HUES64 (cell line): ENCODE measurements at regions not wholly inside any gene's neighbourhood (a gene's known extent, or its start where the extent isn't known, plus 50 kb on each side); places are given as distances from the start of the nearest gene placed in this dataset.

Experiments
- H3K27ac ChIP-seq: 2 replicates; pipeline ENCODE4 v1.7.0; 2013; ENCODE audit warnings: low read depth, low read length, inconsistent platforms
- H3K27me3 ChIP-seq: 2 replicates; pipeline ENCODE4 v1.6.1; 2013; ENCODE audit warnings: mild to moderate bottlenecking, low read length; ENCODE audit not compliant: insufficient read depth
- H3K36me3 ChIP-seq: 2 replicates; pipeline ENCODE4 v1.6.1; 2013; ENCODE audit warnings: mild to moderate bottlenecking, low read length; ENCODE audit not compliant: insufficient read depth
- H3K4me1 ChIP-seq: 2 replicates; pipeline ENCODE4 v1.6.1; 2013; ENCODE audit warnings: mild to moderate bottlenecking, low read length, moderate library complexity; ENCODE audit not compliant: insufficient read depth
- H3K4me3 ChIP-seq: 2 replicates; pipeline ENCODE4 v1.5.1; 2013; ENCODE audit warnings: mild to moderate bottlenecking, low read length, moderate library complexity
- H3K9ac ChIP-seq: 2 replicates; pipeline ENCODE4 v1.6.1; 2013; ENCODE audit warnings: mild to moderate bottlenecking, low read depth, low read length
- H3K9me3 ChIP-seq: 2 replicates; pipeline ENCODE4 v1.6.1; 2013; ENCODE audit warnings: low read depth, low read length; ENCODE audit not compliant: insufficient read depth
- WGBS: fragments of 150-250, 120-280 bp; methylation state at CpG from one replicate; pipeline ENCODE4 v1.1.7; 2013; ENCODE audit warnings: missing lambda C conversion rate; 5-methylcytosine and 5-hydroxymethylcytosine counted together

DNA sequence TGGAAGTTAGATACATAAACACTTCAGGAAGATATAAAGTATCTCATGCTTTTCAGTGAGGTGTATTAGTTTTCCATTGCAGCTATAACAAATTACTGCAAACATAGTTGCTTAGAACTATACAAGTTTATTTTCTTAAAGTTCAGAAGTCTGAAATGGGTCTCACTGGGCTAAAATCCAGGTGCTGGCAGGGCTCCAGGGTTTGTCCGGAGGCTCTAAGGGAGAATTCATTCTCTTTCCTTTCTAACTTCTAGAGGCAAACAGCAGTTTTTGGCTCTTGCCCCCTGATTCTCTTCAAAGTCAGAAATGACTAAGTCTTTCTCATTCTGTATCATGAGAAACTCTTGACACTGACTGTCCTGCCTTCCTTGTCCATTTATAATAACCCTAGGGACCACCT, 138.8 kb downstream of the AASDHPPT start:
- Histone ChIP-seq H3K9me3 (peaks cover 3% of the 10 kb centered on the region; the same call in 1 of the 2 replicates), H3K27ac (no peak overlapping the region), H3K4me1 (no peaks in the 10 kb centered on the region), H3K9ac (no peak overlapping the region), H3K27me3 (no peaks in the 10 kb centered on the region), H3K4me3 (no peak overlapping the region), H3K36me3 (no peaks in the 10 kb centered on the region)
- WGBS: 100% methylated on average over 1 of the region's 1 CpG

DNA sequence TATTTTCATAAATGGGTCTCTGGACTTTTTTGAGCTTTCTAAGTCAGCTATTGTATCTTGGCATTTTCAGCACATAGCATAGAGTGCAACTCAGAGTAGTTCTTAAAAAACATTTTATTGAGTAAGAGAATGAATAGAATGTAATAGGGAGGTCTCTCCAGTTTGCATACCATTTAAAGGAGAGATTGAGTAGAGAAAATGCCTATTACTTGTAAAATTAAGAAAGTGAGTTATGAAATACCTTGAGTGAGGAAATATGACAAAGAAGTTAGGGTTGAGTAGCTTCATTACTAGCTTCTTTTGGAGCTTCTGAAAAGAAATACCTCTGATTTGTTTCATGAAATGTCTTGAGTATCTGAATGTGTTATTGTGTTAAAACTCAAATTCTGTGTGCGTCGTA, 140.0 kb downstream of the AASDHPPT start:
- no peaks in the 10 kb centered on the region for H3K36me3 ChIP-seq
- H3K27me3 ChIP-seq: no peaks in the 10 kb centered on the region
- no peak overlapping the region for H3K27ac ChIP-seq
- no peaks in the 10 kb centered on the region for H3K4me1 ChIP-seq
- 95% methylated on average over 2 of the region's 2 CpGs for WGBS
- H3K9me3 ChIP-seq: peaks cover 14% of the 10 kb centered on the region
- no peak overlapping the region for H3K9ac ChIP-seq
- H3K4me3 ChIP-seq: no peak overlapping the region

DNA sequence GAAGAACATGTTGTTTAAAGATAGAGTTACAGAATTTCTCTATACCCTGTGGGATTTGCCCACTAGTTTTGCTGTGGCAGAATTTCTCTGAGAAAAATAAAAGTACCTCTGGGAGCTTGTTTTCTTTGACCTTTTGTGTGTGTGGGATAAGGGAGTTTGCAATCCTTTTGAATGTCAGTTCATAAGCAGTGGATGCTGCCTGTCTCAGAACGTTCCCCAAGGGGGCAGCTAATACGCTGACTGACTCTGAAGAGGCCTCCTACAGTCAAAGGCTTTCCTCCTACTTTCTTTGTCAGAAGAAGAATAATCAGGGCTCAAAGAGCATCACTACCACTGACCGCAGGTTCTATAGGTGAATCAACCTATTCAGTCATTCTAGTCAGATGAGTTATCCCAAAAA, 140.6 kb downstream of the AASDHPPT start:
- no peaks in the 10 kb centered on the region for H3K4me1 ChIP-seq
- no peak overlapping the region for H3K9ac ChIP-seq
- H3K27ac ChIP-seq: no peak overlapping the region
- 81% methylated on average over 3 of the region's 3 CpGs for WGBS
- no peaks in the 10 kb centered on the region for H3K27me3 ChIP-seq
- peaks cover 21% of the 10 kb centered on the region for H3K9me3 ChIP-seq
- no peak overlapping the region for H3K4me3 ChIP-seq
- no peaks in the 10 kb centered on the region for H3K36me3 ChIP-seq

DNA sequence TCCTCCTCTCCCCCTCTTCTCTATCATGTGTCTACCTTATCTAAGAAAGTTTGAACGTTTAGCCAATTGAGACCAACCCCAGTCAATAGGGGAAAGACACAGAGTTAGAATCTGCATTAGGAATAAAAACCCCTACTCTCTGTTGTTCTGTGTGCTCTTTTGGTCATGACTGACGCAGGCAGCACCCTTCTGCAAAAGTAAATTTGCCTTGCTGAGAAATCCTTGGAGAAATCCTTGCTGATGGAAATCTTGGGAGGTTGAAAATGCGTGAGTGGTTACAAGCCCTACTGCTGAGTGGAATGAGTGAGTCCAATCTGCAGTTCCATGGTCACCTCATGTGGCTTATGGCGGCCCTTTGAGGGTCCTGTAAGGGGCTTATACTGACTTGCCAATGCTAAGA, 145.2 kb downstream of the AASDHPPT start:
- Histone ChIP-seq H3K27ac (no peak overlapping the region), H3K9ac (no peak overlapping the region), H3K4me3 (no peak overlapping the region), H3K4me1 (no peaks in the 10 kb centered on the region), H3K27me3 (no peaks in the 10 kb centered on the region), H3K9me3 (peaks cover 37% of the 10 kb centered on the region), H3K36me3 (no peaks in the 10 kb centered on the region)
- 94% methylated on average over 4 of the region's 4 CpGs for WGBS

DNA sequence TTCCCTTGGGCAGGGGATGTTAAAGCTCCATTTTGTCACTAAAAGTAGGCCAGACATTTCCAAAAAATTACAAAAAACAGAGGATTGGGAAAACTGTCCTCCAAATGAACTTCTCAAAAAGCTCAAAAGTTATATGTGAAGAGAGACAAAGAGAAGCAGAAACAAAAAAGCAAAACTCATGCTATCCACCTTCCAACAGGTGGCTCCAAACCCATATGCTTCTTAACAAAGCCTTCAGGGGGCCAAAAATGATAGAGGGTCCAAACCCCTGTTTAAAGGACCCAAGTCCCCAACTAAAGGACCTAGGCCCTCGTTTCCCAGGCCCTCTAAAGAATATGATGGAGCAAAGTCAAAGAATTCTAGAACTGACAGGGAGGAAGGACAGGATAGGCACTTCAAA, 146.7 kb downstream of the AASDHPPT start:
- WGBS: 0% methylated on average over 1 of the region's 1 CpG
- Histone ChIP-seq H3K27me3 (no peaks in the 10 kb centered on the region), H3K9me3 (peaks cover 44% of the 10 kb centered on the region), H3K9ac (no peak overlapping the region), H3K4me1 (no peaks in the 10 kb centered on the region), H3K4me3 (no peak overlapping the region), H3K27ac (no peak overlapping the region), H3K36me3 (no peaks in the 10 kb centered on the region)

DNA sequence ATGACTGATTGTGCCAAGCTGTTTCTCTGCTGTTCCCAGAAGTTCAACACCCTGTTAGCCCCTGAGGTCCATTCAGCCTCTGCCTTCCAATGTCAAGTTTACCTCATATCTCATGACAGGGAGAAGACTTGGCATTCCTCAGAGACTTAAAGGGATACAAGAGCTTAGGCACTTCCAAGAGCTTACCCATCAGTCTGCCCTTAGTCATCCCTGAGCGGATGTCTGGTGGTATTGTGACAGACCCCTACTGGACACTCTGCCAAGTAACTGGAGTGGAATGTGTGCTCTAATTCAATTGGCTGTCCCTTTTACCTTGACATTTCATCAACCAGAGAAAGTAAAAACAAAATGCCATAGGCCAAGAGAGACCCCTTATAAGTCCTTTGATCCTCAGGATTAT, 151.5 kb downstream of the AASDHPPT start:
- Histone ChIP-seq H3K27ac (no peak overlapping the region), H3K36me3 (no peaks in the 10 kb centered on the region), H3K9ac (no peak overlapping the region), H3K4me1 (no peaks in the 10 kb centered on the region), H3K27me3 (no peaks in the 10 kb centered on the region), H3K9me3 (peaks cover 33% of the 10 kb centered on the region), H3K4me3 (no peak overlapping the region)
- 77% methylated on average over 1 of the region's 1 CpG for WGBS

DNA sequence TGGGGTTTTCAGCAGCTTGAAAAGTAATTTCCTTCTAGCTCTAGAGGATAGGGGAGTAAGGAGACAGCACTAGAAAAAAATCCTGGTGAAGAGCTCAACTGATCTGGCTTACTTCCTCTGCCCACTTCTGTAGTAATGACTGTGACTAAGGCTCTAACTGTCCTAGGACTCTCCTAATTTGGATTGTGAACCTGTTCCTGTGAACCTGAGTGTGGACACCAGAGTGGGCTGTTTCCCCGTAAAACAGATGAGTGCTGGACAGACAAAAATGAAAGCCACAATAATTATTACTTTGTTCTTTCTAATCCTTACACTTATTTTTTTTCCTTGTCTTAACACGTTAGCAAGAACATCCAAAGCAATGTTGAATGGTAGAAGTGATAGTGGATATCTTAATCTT, 154.1 kb downstream of the AASDHPPT start:
- Histone ChIP-seq H3K4me3 (no peak overlapping the region), H3K9me3 (peaks cover 26% of the 10 kb centered on the region), H3K4me1 (no peaks in the 10 kb centered on the region), H3K27ac (no peak overlapping the region), H3K9ac (no peak overlapping the region), H3K27me3 (no peaks in the 10 kb centered on the region), H3K36me3 (no peaks in the 10 kb centered on the region)
- 96% methylated on average over 2 of the region's 2 CpGs for WGBS

DNA sequence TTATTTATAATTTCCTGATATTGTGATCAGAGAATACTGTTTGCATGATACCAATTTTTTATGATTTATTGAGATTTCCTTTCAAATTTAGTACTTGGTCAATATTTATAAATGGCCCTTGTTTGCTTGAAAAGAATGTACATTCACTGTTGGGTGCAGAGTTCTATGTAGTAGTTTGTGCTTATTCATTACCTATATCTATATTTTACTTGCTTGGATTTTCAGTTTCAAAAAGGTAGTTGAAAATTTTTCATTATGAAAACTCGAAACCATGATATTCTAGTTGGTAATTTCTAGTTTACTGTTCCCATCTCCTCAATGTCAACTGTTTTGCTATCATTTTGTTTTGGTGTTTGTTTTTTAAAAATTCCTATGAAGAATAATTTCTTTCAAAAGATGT, 155.7 kb downstream of the AASDHPPT start:
- Histone ChIP-seq H3K4me3 (no peak overlapping the region), H3K4me1 (no peaks in the 10 kb centered on the region), H3K27me3 (no peaks in the 10 kb centered on the region), H3K36me3 (no peaks in the 10 kb centered on the region), H3K9me3 (peaks cover 24% of the 10 kb centered on the region), H3K9ac (no peak overlapping the region), H3K27ac (no peak overlapping the region)
- no CpG with 5 or more reads among the region's 1 CpG for WGBS

DNA sequence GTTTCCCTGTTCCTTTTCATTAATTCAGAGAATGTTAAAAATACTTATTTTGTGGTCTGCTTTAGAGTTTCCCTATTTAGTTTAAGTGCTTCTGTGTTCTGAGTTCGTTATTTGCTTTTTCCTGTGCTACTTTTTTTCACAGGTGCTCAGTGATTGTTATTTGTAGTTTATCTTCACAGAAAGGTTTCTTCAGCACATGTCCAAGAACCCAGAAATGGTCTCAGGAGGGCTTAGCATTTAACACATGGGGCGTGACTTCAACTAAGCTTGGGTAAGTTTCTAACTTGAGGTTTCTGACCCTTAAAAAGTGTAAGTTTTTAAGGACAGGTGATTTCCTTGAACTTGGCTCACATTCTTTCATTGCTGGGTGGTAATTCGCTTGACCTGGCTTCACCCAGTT, 157.3 kb downstream of the AASDHPPT start:
- 94% methylated on average over 3 of the region's 3 CpGs for WGBS
- H3K27me3 ChIP-seq: no peaks in the 10 kb centered on the region
- no peaks in the 10 kb centered on the region for H3K4me1 ChIP-seq
- no peak overlapping the region for H3K4me3 ChIP-seq
- no peak overlapping the region for H3K27ac ChIP-seq
- H3K36me3 ChIP-seq: no peaks in the 10 kb centered on the region
- H3K9me3 ChIP-seq: peaks cover 15% of the 10 kb centered on the region
- H3K9ac ChIP-seq: no peak overlapping the region

DNA sequence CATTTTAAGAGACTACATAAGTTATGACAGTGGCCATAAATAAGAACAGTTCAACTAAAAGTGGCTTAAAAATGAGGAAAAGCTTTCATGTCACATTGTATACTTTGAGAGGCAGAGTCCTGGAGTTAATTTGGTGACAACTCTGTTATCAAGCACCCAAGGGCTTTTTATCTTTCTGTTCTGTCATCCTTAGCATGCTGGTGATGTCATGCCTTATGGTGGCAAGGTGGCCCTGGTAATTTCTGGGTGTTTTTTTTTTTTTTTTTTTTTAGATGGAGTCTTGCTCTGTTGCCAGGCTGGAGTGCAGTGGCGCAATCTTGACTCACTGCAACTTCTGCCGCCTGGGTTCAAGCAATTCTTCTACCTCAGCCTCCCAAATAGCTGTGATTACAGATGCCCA, 158.8 kb downstream of the AASDHPPT start:
- H3K9me3 ChIP-seq: peaks cover 3% of the 10 kb centered on the region; the same call in 1 of the 2 replicates
- no peak overlapping the region for H3K27ac ChIP-seq
- H3K9ac ChIP-seq: no peak overlapping the region
- no peaks in the 10 kb centered on the region for H3K4me1 ChIP-seq
- H3K27me3 ChIP-seq: no peaks in the 10 kb centered on the region
- no peaks in the 10 kb centered on the region for H3K36me3 ChIP-seq
- 97% methylated on average over 2 of the region's 2 CpGs for WGBS
- H3K4me3 ChIP-seq: no peak overlapping the region

DNA sequence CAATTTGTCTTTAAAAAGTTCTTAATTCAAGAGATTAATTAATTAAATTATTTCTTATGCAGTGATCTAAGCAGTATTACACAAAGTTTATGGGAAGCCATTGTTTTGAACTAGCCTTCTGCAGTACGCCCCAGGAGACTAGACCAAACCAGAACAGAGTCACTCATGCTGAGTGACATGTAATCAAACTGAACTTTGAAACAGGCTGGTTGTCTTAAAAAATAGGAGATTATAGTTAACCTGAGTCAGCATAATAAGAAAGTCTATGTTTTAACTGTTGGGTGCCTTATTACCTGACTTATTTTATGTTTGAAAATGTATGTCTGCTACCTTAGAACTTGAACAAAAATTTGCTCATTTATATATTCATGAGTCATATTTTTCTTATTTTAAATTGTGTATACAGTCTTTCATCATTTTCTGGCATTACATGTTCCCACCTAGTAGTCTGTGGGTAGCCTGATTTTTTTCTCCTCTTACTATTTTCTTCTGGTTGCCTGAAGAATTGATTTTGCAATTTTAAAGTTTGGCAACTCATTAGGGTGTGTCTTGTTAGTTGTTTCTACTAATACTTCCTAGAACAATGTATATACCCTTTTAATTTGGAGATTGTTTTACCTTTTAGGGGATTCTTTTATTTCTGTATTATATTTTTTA, 161.4 kb downstream of the AASDHPPT start:
- Histone ChIP-seq H3K9me3 (no peaks in the 10 kb centered on the region), H3K4me3 (no peak overlapping the region), H3K27me3 (no peaks in the 10 kb centered on the region), H3K27ac (no peak overlapping the region), H3K4me1 (no peaks in the 10 kb centered on the region), H3K36me3 (no peaks in the 10 kb centered on the region), H3K9ac (no peak overlapping the region)
- 84% methylated on average over 1 of the region's 1 CpG for WGBS
